ENCODE measurements at regions not wholly inside any gene's neighbourhood (a gene's known extent, or its start where the extent isn't known, plus 50 kb on each side); places are given as distances from the start of the nearest gene placed in this dataset.

GRCh38 chr1:232393444-232394146 is 236.3 kb downstream of the SIPA1L2 start:
- no peaks in the 10 kb centered on the region for H3K9me3 ChIP-seq (ENCODE audit: control insufficient read depth in 1 of 2, low read length in 2 of 2)
- H3K4me1 ChIP-seq (ENCODE audit: control insufficient read depth in 1 of 2, insufficient read depth in 2 of 2, low read length in 2 of 2): no peaks in the 10 kb centered on the region
- H3K27ac ChIP-seq (ENCODE audit: low read depth, low read length): no peak overlapping the region
- H3K4me3 ChIP-seq (ENCODE audit: low read depth in 1 of 2, low read length in 2 of 2): no peak overlapping the region
- peaks cover 0 to under 1% of the 10 kb centered on the region in 2 donors for H3K36me3 ChIP-seq (ENCODE audit: control insufficient read depth in 1 of 2, insufficient read depth in 2 of 2, low read length in 2 of 2)
- H3K27me3 ChIP-seq (ENCODE audit: control insufficient read depth in 1 of 2, insufficient read depth in 2 of 2, low read length in 2 of 2): no peaks in the 10 kb centered on the region
- no peak overlapping the region for H3K9ac ChIP-seq (ENCODE audit: low read depth in 1 of 2, low read length in 2 of 2)

DNA sequence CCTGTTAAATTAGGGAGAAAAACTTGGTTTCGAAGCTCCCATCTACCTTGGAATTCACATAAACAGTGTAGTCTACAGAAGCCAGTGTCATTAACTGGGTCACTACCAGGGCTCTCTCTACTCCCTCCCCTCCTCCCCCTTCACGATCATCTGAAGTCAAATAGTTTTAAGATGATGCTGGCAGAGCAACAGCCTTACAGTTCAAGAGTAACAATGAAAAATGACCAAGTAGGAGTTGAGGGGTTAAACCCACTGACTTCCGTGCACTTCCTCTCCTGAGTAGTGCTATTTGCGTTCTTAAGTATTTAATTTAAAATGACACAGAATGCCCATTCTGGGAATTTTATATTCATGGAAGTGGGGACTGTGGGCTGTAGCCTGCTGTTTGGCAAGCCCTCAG is 236.9 kb downstream of the SIPA1L2 start:
- H3K9ac ChIP-seq (ENCODE audit: low read depth in 1 of 2, low read length in 2 of 2): no peak overlapping the region
- no peaks in the 10 kb centered on the region for H3K4me1 ChIP-seq (ENCODE audit: control insufficient read depth in 1 of 2, insufficient read depth in 2 of 2, low read length in 2 of 2)
- no peak overlapping the region for H3K27ac ChIP-seq (ENCODE audit: low read depth, low read length)
- no peaks in the 10 kb centered on the region for H3K36me3 ChIP-seq (ENCODE audit: control insufficient read depth in 1 of 2, insufficient read depth in 2 of 2, low read length in 2 of 2)
- H3K27me3 ChIP-seq (ENCODE audit: control insufficient read depth in 1 of 2, insufficient read depth in 2 of 2, low read length in 2 of 2): no peaks in the 10 kb centered on the region
- no peak overlapping the region for H3K4me3 ChIP-seq (ENCODE audit: low read depth in 1 of 2, low read length in 2 of 2)
- no peaks in the 10 kb centered on the region for H3K9me3 ChIP-seq (ENCODE audit: control insufficient read depth in 1 of 2, low read length in 2 of 2)

GRCh38 chr1:232390590-232390989 is 239.3 kb downstream of the SIPA1L2 start:
- Histone ChIP-seq H3K4me1 (ENCODE audit: control insufficient read depth in 1 of 2, insufficient read depth in 2 of 2, low read length in 2 of 2) (no peaks in the 10 kb centered on the region), H3K27ac (ENCODE audit: low read depth, low read length) (no peak overlapping the region), H3K36me3 (ENCODE audit: control insufficient read depth in 1 of 2, insufficient read depth in 2 of 2, low read length in 2 of 2) (no peaks in the 10 kb centered on the region), H3K9me3 (ENCODE audit: control insufficient read depth in 1 of 2, low read length in 2 of 2) (no peaks in the 10 kb centered on the region), H3K9ac (ENCODE audit: low read depth in 1 of 2, low read length in 2 of 2) (no peak overlapping the region), H3K27me3 (ENCODE audit: control insufficient read depth in 1 of 2, insufficient read depth in 2 of 2, low read length in 2 of 2) (no peaks in the 10 kb centered on the region), H3K4me3 (ENCODE audit: low read depth in 1 of 2, low read length in 2 of 2) (no peak overlapping the region)

GRCh38 chr1:232389744-232390143 is 240.2 kb downstream of the SIPA1L2 start:
- no peaks in the 10 kb centered on the region for H3K9me3 ChIP-seq (ENCODE audit: control insufficient read depth in 1 of 2, low read length in 2 of 2)
- H3K27me3 ChIP-seq (ENCODE audit: control insufficient read depth in 1 of 2, insufficient read depth in 2 of 2, low read length in 2 of 2): no peaks in the 10 kb centered on the region
- no peak overlapping the region for H3K9ac ChIP-seq (ENCODE audit: low read depth in 1 of 2, low read length in 2 of 2)
- H3K4me3 ChIP-seq (ENCODE audit: low read depth in 1 of 2, low read length in 2 of 2): no peak overlapping the region
- no peaks in the 10 kb centered on the region for H3K36me3 ChIP-seq (ENCODE audit: control insufficient read depth in 1 of 2, insufficient read depth in 2 of 2, low read length in 2 of 2)
- H3K27ac ChIP-seq (ENCODE audit: low read depth, low read length): no peak overlapping the region
- no peaks in the 10 kb centered on the region for H3K4me1 ChIP-seq (ENCODE audit: control insufficient read depth in 1 of 2, insufficient read depth in 2 of 2, low read length in 2 of 2)

DNA sequence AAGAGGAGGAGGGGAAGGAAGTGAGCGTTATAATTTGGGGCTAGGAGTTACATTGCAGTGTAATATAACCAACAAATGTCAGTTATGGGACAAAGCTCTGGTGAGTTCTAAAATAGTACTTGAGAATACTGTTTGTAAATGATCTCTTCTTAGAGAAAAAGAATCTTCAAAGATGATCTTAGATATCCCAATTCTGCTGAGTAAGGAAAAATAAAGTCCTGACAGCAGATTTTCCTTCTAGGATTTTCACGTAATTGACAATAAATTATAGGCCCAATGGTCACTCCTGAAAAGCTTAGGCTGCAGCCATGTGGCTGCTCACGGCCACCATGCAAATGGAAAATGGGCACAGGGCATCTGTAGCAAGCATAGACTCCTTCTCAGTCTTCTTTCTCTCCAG is 241.6 kb downstream of the SIPA1L2 start:
- no peak overlapping the region for H3K9ac ChIP-seq (ENCODE audit: low read depth in 1 of 2, low read length in 2 of 2)
- H3K4me3 ChIP-seq (ENCODE audit: low read depth in 1 of 2, low read length in 2 of 2): no peak overlapping the region
- H3K4me1 ChIP-seq (ENCODE audit: control insufficient read depth in 1 of 2, insufficient read depth in 2 of 2, low read length in 2 of 2): no peaks in the 10 kb centered on the region
- H3K36me3 ChIP-seq (ENCODE audit: control insufficient read depth in 1 of 2, insufficient read depth in 2 of 2, low read length in 2 of 2): no peaks in the 10 kb centered on the region
- H3K27me3 ChIP-seq (ENCODE audit: control insufficient read depth in 1 of 2, insufficient read depth in 2 of 2, low read length in 2 of 2): no peaks in the 10 kb centered on the region
- H3K27ac ChIP-seq (ENCODE audit: low read depth, low read length): no peak overlapping the region
- no peaks in the 10 kb centered on the region for H3K9me3 ChIP-seq (ENCODE audit: control insufficient read depth in 1 of 2, low read length in 2 of 2)

- Histone ChIP-seq H3K9me3 (ENCODE audit: control insufficient read depth in 1 of 2, low read length in 2 of 2) (no peaks in the 10 kb centered on the region), H3K27me3 (ENCODE audit: control insufficient read depth in 1 of 2, insufficient read depth in 2 of 2, low read length in 2 of 2) (no peaks in the 10 kb centered on the region), H3K4me1 (ENCODE audit: control insufficient read depth in 1 of 2, insufficient read depth in 2 of 2, low read length in 2 of 2) (no peaks in the 10 kb centered on the region), H3K36me3 (ENCODE audit: control insufficient read depth in 1 of 2, insufficient read depth in 2 of 2, low read length in 2 of 2) (no peaks in the 10 kb centered on the region), H3K9ac (ENCODE audit: low read depth in 1 of 2, low read length in 2 of 2) (no peak overlapping the region), H3K27ac (ENCODE audit: low read depth, low read length) (no peak overlapping the region), H3K4me3 (ENCODE audit: low read depth in 1 of 2, low read length in 2 of 2) (no peak overlapping the region)
Observed at GRCh38 chr1:232386721-232387510, 243.0 kb downstream of the SIPA1L2 start.

DNA sequence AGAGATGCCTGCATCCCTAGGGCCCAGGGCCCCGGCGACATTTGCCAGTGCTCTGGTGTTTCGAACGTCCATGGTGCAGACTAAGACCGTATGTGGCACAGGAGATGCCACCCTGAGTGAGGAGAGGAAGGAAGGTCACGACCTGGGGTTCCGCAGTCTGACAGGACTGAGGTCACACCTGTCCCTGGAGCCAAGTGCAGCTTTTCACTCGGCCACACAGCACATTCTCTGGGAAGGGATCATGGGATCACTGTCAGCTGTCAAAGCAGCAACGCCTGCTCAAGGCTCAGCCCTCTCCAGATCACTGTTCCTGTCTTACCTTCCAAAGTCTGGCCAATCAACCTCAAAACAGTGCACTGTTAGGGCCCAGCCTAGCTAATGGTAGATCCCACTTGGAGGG is 243.6 kb downstream of the SIPA1L2 start:
- Histone ChIP-seq H3K9me3 (ENCODE audit: control insufficient read depth in 1 of 2, low read length in 2 of 2) (no peaks in the 10 kb centered on the region), H3K4me3 (ENCODE audit: low read depth in 1 of 2, low read length in 2 of 2) (no peak overlapping the region), H3K36me3 (ENCODE audit: control insufficient read depth in 1 of 2, insufficient read depth in 2 of 2, low read length in 2 of 2) (no peaks in the 10 kb centered on the region), H3K4me1 (ENCODE audit: control insufficient read depth in 1 of 2, insufficient read depth in 2 of 2, low read length in 2 of 2) (no peaks in the 10 kb centered on the region), H3K9ac (ENCODE audit: low read depth in 1 of 2, low read length in 2 of 2) (no peak overlapping the region), H3K27me3 (ENCODE audit: control insufficient read depth in 1 of 2, insufficient read depth in 2 of 2, low read length in 2 of 2) (no peaks in the 10 kb centered on the region), H3K27ac (ENCODE audit: low read depth, low read length) (no peak overlapping the region)

DNA sequence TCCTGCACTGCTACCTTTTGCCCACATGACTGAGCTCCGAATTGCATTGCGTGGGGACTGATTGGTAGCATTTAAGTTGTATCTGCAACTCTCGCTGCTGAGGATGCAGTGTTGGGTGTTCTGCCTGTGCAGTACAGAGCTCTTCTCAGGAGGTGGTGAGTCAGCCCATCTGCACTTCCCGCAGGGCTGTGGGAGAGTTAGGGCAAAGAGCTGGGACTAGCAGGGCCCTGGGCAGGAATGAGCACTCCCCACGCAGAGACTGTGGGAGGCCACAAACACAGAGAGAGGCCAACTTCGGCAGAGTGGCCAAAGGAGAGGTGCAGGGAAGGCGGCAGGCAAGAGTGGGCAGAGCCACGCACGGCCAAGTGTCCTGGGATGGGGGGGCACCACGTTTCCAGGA is 244.7 kb downstream of the SIPA1L2 start:
- H3K36me3 ChIP-seq (ENCODE audit: control insufficient read depth in 1 of 2, insufficient read depth in 2 of 2, low read length in 2 of 2): no peaks in the 10 kb centered on the region
- H3K4me3 ChIP-seq (ENCODE audit: low read depth in 1 of 2, low read length in 2 of 2): no peak overlapping the region
- H3K9me3 ChIP-seq (ENCODE audit: control insufficient read depth in 1 of 2, low read length in 2 of 2): no peaks in the 10 kb centered on the region
- H3K4me1 ChIP-seq (ENCODE audit: control insufficient read depth in 1 of 2, insufficient read depth in 2 of 2, low read length in 2 of 2): no peaks in the 10 kb centered on the region
- H3K9ac ChIP-seq (ENCODE audit: low read depth in 1 of 2, low read length in 2 of 2): no peak overlapping the region
- no peak overlapping the region for H3K27ac ChIP-seq (ENCODE audit: low read depth, low read length)
- H3K27me3 ChIP-seq (ENCODE audit: control insufficient read depth in 1 of 2, insufficient read depth in 2 of 2, low read length in 2 of 2): no peaks in the 10 kb centered on the region

DNA sequence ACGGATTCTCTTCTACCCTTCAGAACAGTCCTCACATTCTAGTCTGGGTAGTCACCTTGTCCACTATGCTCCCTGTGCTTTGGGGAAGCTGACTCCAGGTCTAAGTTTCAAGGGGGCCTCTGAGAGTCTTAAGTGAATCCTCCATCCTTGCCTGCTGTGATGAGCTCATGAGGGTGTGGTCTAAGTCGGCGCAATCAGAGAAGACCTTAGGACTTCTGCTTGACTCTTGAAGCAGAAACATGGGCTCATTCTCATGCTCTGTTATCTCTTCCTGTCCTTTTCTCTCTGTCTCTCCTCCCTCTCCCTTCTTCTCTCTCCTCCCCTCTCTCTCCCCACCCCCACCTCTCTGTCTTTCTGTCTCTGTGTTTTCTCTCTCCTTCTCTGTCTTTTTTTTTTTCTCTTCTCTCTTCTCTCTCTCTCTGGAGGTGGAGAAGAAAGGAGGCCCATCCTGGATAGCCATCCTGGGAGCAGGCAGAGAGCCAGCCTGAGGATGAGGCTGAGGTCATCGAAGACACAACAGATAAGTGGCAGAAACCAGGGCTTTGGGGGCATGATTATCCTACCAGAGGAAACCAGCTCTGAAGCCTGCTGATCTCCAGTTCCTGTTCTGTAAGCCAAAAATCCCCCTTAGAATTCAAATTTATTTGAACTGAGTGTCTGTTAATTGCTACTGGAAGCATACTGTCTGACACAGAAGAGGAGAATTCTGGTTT is 245.6 kb downstream of the SIPA1L2 start:
- H3K9me3 ChIP-seq (ENCODE audit: control insufficient read depth in 1 of 2, low read length in 2 of 2): no peaks in the 10 kb centered on the region
- no peak overlapping the region for H3K4me3 ChIP-seq (ENCODE audit: low read depth in 1 of 2, low read length in 2 of 2)
- no peak overlapping the region for H3K27ac ChIP-seq (ENCODE audit: low read depth, low read length)
- H3K4me1 ChIP-seq (ENCODE audit: control insufficient read depth in 1 of 2, insufficient read depth in 2 of 2, low read length in 2 of 2): no peaks in the 10 kb centered on the region
- peaks cover 0 to 2% of the 10 kb centered on the region in 2 donors for H3K27me3 ChIP-seq (ENCODE audit: control insufficient read depth in 1 of 2, insufficient read depth in 2 of 2, low read length in 2 of 2)
- H3K36me3 ChIP-seq (ENCODE audit: control insufficient read depth in 1 of 2, insufficient read depth in 2 of 2, low read length in 2 of 2): no peaks in the 10 kb centered on the region
- H3K9ac ChIP-seq (ENCODE audit: low read depth in 1 of 2, low read length in 2 of 2): no peak overlapping the region

DNA sequence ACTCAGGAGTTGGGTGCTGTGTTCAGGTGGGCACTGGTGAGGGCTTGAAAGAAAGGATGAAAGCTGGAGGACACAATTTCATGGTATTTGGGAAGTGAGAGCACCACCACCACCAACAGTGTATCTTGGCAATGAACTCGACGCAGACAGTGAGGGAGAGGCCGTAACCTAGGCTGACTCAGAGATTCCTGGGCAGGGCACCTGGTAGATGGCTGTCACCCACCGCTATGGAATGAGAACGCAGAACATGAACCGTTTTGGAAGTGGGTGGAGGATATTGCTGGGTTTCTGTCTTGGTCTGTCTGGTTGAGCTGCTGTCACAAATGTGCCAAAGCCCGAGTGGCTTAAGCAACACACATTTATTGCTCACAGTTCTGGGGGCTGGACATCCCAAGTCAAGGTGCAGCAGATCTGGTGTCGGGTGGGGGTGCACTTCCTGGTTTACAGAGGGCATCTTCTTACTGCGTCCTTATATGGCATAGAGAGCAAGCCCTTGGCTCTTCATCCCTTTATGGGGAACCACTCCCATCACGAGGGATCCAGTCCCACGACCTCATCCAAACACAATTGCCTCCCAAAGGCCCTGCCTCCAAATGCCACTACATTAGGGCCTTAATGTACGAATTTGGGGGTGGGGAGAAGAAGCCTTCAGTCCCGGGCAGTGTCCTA is 246.3 kb downstream of the SIPA1L2 start:
- Histone ChIP-seq H3K36me3 (ENCODE audit: control insufficient read depth in 1 of 2, insufficient read depth in 2 of 2, low read length in 2 of 2) (no peaks in the 10 kb centered on the region), H3K27ac (ENCODE audit: low read depth, low read length) (no peak overlapping the region), H3K9me3 (ENCODE audit: control insufficient read depth in 1 of 2, low read length in 2 of 2) (no peaks in the 10 kb centered on the region), H3K9ac (ENCODE audit: low read depth in 1 of 2, low read length in 2 of 2) (no peak overlapping the region), H3K4me3 (ENCODE audit: low read depth in 1 of 2, low read length in 2 of 2) (no peak overlapping the region), H3K27me3 (ENCODE audit: control insufficient read depth in 1 of 2, insufficient read depth in 2 of 2, low read length in 2 of 2) (peaks cover 0 to 2% of the 10 kb centered on the region in 2 donors), H3K4me1 (ENCODE audit: control insufficient read depth in 1 of 2, insufficient read depth in 2 of 2, low read length in 2 of 2) (no peaks in the 10 kb centered on the region)
